BJ (cell line): ENCODE measurements at regions not wholly inside any gene's neighbourhood (a gene's known extent, or its start where the extent isn't known, plus 50 kb on each side); places are given as distances from the start of the nearest gene placed in this dataset.

Source experiments
- CTCF ChIA-PET: fragments of 350-600 bp; formaldehyde crosslinking; extraction: SDS; loops from one replicate; lab custom pipeline; 2021; ENCODE audit warnings: antibody characterized with exemption, inconsistent platforms; lab: Yijun Ruan, JAX
- POLR2A ChIA-PET: fragments of 300-600 bp; sonication (Branson Sonifier 250); formaldehyde crosslinking; extraction: SDS; loops from one replicate; lab custom pipeline; 2021; ENCODE audit warnings: antibody characterized with exemption; lab: Charles Lee
- DNase-seq: peaks from one replicate; pipeline ENCODE4 v3.0.0-alpha.2; 2011; ENCODE audit warnings: low read depth
- H3K27me3 ChIP-seq: 2 replicates; pipeline ENCODE4 v1.6.0; 2011; ENCODE audit warnings: low read length; ENCODE audit not compliant: control insufficient read depth, insufficient read depth
- H3K36me3 ChIP-seq: 2 replicates; pipeline ENCODE4 v1.5.1; 2011; ENCODE audit warnings: low read length; ENCODE audit not compliant: control insufficient read depth, insufficient read depth
- H3K4me3 ChIP-seq: 2 replicates; pipeline ENCODE4 v1.5.1; 2011; ENCODE audit warnings: low read depth, mild to moderate bottlenecking, control low read depth, low read length
- TF ChIP-seq, protein P1 (sequence below): IDR thresholded peaks from 2 replicates; pipeline ENCODE4 v1.5.1; 2011; ENCODE audit warnings: low read depth, mild to moderate bottlenecking, control low read depth, inconsistent platforms, low read length, moderate library complexity; ENCODE audit not compliant: insufficient read depth

DNA sequence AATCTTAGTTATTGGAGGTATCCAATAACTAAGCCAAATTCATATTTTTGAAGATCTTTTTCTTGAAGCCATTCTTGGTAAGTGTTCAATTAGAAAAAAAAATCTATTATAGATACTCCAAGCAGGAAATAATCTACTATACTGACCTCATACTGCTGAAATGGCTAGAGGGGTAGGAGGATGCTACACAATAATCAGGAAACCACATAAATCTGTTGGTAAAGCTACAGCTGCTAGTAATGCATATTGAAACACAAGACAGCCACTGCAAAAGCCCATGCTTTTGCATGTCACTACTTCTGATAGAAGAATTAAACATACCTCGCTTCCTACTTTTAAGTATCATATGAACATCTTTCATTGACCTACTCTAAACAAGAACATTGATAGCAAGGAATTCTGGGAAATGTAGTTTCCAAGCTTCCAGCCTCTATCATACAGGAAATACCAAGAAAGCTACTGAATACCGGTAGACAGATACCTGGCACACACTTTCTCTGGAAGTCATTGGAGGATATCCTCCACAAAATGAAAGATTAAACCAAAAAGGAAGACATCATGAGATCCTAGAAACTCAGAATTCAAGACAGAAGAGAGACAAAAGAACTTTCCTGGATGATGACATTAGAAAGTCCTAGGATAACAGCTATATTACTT lies 103.0 kb upstream of the VAV3 start:
- TF ChIP-seq, protein P1, sequence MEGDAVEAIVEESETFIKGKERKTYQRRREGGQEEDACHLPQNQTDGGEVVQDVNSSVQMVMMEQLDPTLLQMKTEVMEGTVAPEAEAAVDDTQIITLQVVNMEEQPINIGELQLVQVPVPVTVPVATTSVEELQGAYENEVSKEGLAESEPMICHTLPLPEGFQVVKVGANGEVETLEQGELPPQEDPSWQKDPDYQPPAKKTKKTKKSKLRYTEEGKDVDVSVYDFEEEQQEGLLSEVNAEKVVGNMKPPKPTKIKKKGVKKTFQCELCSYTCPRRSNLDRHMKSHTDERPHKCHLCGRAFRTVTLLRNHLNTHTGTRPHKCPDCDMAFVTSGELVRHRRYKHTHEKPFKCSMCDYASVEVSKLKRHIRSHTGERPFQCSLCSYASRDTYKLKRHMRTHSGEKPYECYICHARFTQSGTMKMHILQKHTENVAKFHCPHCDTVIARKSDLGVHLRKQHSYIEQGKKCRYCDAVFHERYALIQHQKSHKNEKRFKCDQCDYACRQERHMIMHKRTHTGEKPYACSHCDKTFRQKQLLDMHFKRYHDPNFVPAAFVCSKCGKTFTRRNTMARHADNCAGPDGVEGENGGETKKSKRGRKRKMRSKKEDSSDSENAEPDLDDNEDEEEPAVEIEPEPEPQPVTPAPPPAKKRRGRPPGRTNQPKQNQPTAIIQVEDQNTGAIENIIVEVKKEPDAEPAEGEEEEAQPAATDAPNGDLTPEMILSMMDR = no peak
- ChIA-PET CTCF (interaction anchor here (0.5 kb wide), 1 partner anchor 17 kb away, joined by 4 read pairs; no protein-coding TSS in a partner anchor), POLR2A (no interaction called here)
- no peaks in the 10 kb centered on the region for H3K36me3 ChIP-seq
- no peak overlapping the region for H3K4me3 ChIP-seq
- no peak for DNase-seq
- H3K27me3 ChIP-seq = no peaks in the 10 kb centered on the region

DNA sequence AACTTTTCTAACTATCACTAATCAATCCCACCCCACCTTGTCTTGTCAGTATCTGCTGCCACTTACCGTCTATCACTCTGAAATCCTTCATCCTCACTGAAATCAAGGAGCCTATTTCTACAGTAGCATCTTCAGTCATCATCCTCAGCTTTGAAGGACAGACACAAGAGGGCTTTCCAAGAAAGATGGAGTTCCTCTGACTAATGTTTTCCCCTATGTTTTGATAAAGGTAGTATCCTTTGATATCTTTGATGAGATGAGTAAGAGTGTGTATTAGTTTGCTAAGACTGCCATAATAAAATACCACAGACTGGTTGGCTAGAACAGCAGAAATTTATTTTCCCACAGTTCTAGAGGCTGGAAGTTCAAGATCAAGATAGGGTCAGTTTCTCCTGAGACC lies 101.8 kb upstream of the VAV3 start:
- TF ChIP-seq, protein P1 = no peak
- POLR2A ChIA-PET = no interaction called here
- Histone ChIP-seq H3K27me3 (no peaks in the 10 kb centered on the region), H3K36me3 (no peaks in the 10 kb centered on the region), H3K4me3 (no peak overlapping the region)
- DNase-seq = no peak
- CTCF ChIA-PET = no interaction called here

DNA sequence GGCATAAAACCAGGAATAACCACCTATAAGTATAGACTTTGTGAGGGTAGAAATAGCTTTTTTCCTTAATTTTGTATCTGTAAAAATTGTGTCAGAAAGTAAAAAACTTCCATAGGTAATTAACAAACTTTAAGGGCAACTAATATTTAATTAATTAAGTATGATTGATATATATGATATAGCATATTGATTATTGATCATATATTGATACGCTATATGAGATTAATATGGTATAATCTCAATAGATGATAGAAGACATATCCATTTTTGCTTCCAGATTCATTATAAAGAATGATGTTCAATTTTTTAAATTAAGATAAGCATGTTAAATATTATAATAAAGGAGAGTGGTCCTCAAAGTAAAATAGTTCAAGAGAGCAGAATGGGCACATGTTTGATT lies 99.3 kb upstream of the VAV3 start:
- TF ChIP-seq, protein P1 = no peak
- H3K36me3 ChIP-seq = no peaks in the 10 kb centered on the region
- no peaks in the 10 kb centered on the region for H3K27me3 ChIP-seq
- no peak for DNase-seq
- ChIA-PET POLR2A (no interaction called here), CTCF (no interaction called here)
- no peak overlapping the region for H3K4me3 ChIP-seq

DNA sequence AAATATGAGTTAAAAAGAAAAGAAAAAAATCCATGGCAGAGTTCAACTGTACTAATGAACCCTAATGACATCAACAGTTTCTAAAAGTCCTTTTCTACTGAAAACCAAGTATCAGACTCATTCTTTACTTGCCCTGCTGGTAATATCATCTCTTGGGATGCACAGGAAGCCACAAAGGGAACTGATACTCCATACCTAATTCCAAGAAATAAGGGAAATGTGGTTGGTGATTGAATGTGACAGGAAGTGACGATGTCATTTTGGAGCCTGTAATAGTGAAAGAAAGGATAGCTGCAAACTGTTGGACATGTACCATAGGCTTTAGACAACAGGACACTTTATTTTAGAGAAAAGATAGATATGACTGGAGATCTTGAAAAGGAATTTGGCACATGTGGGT lies 98.7 kb upstream of the VAV3 start:
- ChIA-PET POLR2A (no interaction called here), CTCF (no interaction called here)
- TF ChIP-seq, protein P1 = no peak
- DNase-seq = no peak
- H3K4me3 ChIP-seq = no peak overlapping the region
- no peaks in the 10 kb centered on the region for H3K36me3 ChIP-seq
- H3K27me3 ChIP-seq = no peaks in the 10 kb centered on the region

DNA sequence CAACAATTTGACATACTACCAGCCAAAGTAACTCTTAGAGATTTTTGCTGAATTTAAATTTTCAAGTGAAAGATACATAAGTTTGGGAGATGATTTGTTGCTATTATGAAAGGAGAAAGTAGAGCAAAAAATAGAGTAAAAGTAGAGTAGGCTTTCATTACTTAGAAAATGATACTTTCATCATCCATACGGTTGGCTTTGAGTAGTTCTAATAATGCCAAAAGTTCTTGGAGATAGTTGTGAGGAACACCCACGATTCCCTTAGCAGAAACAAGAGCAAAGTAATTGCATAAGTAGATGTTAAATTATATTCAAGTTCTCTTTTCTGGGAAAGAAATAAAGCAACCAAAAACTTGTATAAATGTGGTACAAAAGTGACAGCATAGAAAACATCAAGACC lies 95.0 kb upstream of the VAV3 start:
- Histone ChIP-seq H3K36me3 (no peaks in the 10 kb centered on the region), H3K27me3 (no peaks in the 10 kb centered on the region; the same call in 1 of the 2 replicates), H3K4me3 (no peak overlapping the region)
- TF ChIP-seq, protein P1 = no peak
- CTCF ChIA-PET = no interaction called here
- no peak for DNase-seq
- POLR2A ChIA-PET = no interaction called here
